Activated CD4-positive, alpha-beta T cell treated with anti-CD3 and anti-CD28 coated beads, Interleukin-2, amount 50 U/mL, for 24 hours (primary cell): ENCODE measurements at regions not wholly inside any gene's neighbourhood (a gene's known extent, or its start where the extent isn't known, plus 50 kb on each side); places are given as distances from the start of the nearest gene placed in this dataset.
"Not testable (repeated sequence)": the region's sequence is repeated elsewhere in the genome, so short reads cannot be mapped to it uniquely, and the experiment has no call there.

ENCODE experiments used
- DNase-seq, 2 donors: peaks; one replicate each; pipeline ENCODE4 v3.0.0-alpha.2; 2020; ENCODE audit warnings: low read depth in 1 of 2, low spot score in 1 of 2

GRCh38 chr15:26029586-26029985 lies 166.5 kb upstream of the ATP10A start:
- DNase-seq: not testable (repeated sequence)

GRCh38 chr15:26029146-26029545 lies 166.0 kb upstream of the ATP10A start:
- DNase-seq: no peak

DNA sequence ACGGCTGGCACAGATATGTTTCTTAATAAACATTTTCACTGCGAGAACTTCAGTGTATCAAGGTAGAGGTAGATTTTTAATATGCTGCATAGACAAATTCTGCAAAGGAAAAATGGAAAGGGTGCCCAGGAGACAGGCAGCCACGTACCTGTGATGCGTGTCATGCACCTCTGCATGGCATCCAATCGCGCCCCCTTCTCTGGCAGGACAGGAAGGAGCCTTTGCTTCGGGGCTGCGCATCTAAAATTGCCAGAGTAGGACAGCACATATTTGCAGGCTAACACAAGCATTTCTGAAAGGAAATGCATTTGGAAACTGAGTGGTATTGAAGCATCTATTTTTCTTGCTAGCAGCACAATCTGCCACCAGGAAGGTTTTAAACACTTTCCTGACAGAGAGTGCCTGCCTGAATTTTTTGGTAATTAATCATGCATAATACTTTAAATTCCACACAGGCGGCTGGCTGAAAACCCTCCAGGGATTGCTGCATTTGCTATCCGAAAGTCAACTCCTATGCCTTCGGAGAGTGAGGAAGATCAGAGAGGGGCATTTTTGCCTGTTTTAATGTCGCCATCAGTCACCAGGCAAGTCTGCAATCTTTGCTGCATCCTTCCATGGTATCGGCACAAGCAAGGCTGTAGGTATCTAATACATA lies 165.1 kb upstream of the ATP10A start:
- DNase-seq: no peak

DNA sequence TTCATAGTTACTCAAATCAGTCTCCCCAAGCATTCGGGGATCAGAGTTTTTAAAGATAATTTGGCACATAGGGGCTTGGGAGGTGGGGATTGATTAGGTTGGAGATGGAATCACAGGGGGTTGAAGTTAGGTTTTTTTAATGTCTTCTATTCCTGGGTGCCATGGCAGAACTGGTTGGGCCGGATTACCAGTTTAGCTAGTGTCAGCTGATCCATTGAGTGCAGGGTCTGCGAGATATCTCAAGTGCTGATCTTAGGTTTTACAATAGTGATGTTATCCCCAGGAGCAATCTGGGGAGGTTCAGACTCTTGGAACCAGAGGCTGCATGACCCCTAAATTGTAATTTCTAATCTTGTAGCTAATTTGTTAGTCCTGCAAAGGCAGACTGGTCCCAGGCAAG lies 163.5 kb upstream of the ATP10A start:
- not testable (repeated sequence) for DNase-seq

- DNase-seq: no peak
These were observed 161.1 kb upstream of the ATP10A start for GRCh38 chr15:26024241-26024640.

DNA sequence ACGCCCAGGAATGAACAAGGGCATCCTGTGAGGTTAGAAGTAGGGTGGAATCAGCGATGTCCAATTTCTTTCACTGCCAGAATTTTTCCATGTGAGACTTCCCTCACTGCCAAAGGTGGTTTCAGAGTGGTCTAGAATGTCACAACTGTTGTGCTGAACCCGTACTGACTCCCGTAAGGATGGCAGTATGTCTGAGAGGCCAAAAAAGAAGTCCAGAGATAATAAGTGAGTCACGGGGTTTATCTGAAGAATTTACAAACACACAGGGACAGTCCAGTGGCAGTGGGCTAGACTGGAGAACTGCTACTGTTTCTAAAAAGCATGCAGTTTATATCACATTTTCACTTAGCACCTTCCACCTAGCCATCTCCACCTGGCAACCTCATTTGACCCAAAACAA lies 160.6 kb upstream of the ATP10A start:
- no peak for DNase-seq

GRCh38 chr15:26023231-26023630 lies 160.1 kb upstream of the ATP10A start:
- DNase-seq: no peak

DNA sequence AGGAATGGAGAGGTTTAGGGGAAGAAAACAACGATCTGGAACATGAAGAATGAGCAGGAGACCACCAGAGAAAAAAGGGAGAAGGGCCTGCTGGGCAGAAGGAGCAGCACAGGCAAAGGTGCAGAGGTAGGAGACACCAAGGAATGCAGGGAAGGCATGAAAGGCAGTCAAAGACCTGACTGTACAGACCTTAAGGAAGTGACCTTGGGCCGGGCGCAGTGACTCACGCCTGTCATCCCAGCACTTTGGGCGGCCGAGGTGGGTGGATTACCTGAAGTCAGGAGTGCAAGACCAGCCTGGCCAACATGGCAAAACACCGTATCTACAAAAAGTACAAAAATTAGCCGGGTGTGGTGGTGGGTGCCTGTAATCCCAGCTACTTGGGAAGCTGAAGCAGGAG lies 157.7 kb upstream of the ATP10A start:
- DNase-seq: no peak

GRCh38 chr15:26017665-26018064 lies 154.5 kb upstream of the ATP10A start:
- no peak for DNase-seq

- no peak for DNase-seq
These were observed 152.5 kb upstream of the ATP10A start for GRCh38 chr15:26015516-26016075.

DNA sequence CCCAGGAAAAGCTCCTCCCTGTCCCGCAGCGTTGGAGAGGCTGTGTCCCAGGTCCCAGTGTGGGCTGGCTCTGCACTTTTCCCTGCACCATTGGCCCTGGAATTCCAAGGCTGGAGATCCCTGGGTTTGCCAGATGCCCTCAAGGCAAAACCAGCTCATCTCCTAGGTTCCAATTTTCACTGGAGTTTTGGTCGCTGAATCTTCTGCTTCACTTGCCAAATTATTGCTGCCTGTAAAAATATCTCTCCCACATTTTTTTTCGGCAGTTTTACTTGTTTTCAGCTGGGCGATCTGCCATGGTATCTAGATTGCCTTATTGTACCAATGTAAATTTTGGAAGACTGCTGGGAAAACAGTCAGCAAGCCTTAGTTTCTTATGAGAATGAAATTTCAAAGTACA lies 150.9 kb upstream of the ATP10A start:
- no peak for DNase-seq

DNA sequence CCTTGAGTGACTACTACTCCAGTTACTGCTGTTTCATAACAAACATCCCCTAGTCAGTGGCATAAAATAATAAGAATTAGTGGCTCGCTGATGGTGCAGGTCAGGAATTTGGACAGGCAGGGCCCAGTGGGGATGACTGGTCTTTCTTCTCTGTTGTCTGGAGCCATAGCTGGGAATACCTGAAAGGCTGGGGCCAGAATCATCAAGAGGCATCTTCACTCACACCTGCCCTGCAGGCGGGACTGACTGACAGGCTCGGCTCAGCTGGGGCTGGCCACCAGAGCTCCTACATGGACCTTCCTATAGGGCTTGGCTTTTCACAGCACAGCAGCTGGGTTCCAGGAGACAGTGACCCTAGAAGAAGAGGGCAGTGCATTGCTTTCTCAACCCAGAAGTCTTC lies 148.8 kb upstream of the ATP10A start:
- DNase-seq: no peak

DNA sequence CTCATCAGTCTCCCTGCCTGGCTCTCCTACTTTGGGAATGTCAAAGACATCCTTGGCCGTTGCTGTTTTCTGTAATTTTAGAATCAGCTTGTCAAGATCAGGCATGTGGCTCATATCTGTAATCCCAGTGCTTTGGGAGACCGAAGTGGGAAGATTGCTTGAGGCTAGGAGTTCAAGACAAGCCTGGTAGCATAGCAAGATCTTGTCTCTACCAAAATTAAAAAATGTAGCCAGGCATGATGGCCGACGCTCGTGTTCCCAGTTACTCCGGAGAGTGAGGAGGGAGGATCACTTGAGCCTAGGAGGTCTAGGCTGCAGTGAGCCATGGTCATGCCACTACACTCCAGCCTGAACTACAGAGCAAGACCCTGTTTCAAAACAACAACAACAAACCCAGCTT lies 144.0 kb upstream of the ATP10A start:
- DNase-seq: no peak

DNA sequence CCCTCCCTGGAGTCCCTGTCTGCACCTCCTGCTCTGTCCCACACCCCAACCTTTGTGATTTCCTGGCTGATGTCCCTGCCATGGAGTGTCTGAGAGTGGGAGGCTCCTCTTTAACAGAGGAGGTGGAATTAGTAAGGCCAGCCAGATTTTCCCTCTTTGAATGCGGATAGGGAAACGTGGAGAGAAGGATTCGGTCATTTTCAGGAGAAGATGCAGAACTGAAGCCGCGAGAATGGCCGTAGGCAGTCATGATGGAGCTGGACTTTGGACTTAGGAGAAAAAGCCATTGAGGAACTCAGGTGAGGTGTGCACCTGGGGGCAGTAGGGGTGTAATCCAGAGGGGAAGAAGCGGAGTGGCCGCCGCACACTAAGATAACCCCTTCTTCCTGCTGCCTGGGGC lies 138.1 kb upstream of the ATP10A start:
- DNase-seq: no peak

- no peak for DNase-seq
These were observed 130.4 kb upstream of the ATP10A start for GRCh38 chr15:25993506-25993905.

- no peak for DNase-seq
These were observed 127.1 kb upstream of the ATP10A start for GRCh38 chr15:25990220-25990619.

DNA sequence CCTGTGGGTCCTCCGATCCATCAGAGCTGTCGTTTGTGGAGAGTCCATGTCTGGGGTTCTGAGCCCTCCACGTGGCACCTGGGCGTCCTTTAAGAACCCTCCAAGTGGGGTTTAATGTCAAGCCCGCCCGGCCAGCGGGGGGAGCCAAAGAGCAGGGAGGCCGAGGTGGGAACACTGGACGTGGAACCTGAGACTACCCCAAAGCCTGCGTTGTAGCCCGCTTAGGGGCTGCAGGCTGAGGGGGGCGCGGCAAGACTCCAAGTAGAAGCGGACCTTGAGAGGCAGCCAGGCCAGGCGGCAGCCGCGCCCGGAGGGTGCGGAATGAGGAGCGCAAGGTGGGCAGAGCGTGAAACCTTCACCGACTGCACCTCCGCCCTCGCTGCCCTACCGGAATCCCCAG lies 126.2 kb upstream of the ATP10A start:
- DNase-seq: no peak

DNA sequence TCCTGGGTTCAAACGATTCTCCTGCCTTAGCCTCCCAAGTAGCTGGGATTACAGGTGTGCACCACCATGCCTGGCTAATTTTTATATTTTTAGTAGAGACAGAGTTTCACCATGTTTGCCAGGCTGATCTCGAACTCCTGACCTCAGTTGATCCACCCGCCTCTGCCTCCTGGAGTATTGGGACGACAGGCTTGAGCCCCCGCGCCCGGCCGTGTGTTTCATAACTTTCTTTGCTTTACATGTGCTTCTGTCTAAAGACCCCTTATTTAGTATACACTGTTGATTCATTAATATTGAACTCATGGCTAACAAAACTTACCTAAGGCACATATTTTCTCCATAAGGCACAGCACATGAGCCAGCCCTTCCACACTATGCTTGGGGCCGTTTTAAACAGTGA lies 125.6 kb upstream of the ATP10A start:
- not testable (repeated sequence) for DNase-seq

- DNase-seq: no peak
These were observed 124.5 kb upstream of the ATP10A start for GRCh38 chr15:25987638-25988037.

DNA sequence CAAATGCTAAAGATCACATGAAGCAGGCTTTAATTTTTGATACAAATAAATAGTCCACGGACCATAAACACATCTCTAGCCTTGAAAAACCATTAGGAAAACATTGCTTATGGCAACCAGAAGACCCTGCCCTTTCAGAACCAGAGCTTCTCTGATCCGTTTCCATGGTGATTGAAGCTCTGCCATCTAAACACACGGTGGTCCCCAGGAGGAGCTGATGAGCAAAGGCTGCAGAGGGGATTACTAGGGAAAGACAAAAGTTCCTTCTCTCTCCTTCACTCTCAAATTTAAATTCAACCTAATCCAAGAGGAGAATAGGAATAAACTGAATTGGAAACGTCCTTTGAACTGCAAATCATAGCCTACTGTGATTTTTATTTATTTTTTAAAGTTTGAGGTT lies 122.0 kb upstream of the ATP10A start:
- DNase-seq: no peak

- no peak for DNase-seq
These were observed 119.6 kb upstream of the ATP10A start for GRCh38 chr15:25982736-25983135.

- no peak for DNase-seq
These were observed 118.0 kb upstream of the ATP10A start for GRCh38 chr15:25981114-25981513.

DNA sequence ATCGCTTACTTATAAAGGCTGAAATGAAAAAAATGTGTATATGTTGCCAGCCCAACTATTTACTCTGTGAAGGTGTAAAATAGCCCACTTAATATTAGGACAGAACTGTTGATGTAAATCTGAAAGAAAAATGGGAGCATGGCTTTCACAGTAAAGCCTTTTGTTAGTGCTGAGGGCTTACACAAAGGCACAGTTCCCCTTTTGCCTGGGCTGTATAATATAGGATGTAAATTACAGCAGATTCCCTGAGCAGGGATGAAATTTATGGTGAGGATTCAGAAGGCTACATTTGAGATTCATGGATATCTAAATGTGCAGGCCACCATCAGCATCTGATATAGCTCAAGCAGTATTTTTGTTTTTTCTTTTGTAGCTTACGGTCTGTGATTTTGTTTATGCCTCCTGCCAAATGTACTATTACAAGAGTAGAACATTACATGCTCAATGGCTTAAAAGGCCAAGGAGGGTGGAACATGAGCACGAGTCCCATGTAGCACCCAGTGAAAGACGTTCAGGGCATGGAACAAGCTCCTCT lies 109.1 kb upstream of the ATP10A start:
- no peak for DNase-seq
